Endodermal cell (in vitro differentiated cells): ENCODE measurements at regions not wholly inside any gene's neighbourhood (a gene's known extent, or its start where the extent isn't known, plus 50 kb on each side); places are given as distances from the start of the nearest gene placed in this dataset.

Source experiments
- DNase-seq: peaks from one replicate; pipeline ENCODE4 v3.0.0-alpha.2; 2017
- H3K27ac ChIP-seq: 2 replicates; pipeline ENCODE4 v1.5.1; 2013; ENCODE audit warnings: mild to moderate bottlenecking, low read depth, low read length, moderate library complexity
- H3K27me3 ChIP-seq: 2 replicates; pipeline ENCODE4 v1.6.1; 2013; ENCODE audit warnings: mild to moderate bottlenecking, low read length, moderate library complexity; ENCODE audit not compliant: insufficient read depth, control insufficient read depth, poor library complexity, severe bottlenecking
- H3K36me3 ChIP-seq: 2 replicates; pipeline ENCODE4 v1.7.0; 2013; ENCODE audit warnings: mild to moderate bottlenecking, low read length, moderate library complexity; ENCODE audit not compliant: control insufficient read depth, insufficient read depth
- H3K4me1 ChIP-seq: one replicate; pipeline ENCODE4 v1.7.0; 2013; ENCODE audit warnings: low read length; ENCODE audit not compliant: control insufficient read depth, insufficient read depth
- H3K4me3 ChIP-seq: 2 replicates; pipeline ENCODE4 v1.5.1; 2013; ENCODE audit warnings: mild to moderate bottlenecking, low read length, moderate library complexity
- H3K9ac ChIP-seq: 2 replicates; pipeline ENCODE4 v1.6.1; 2013; ENCODE audit warnings: mild to moderate bottlenecking, low read length, moderate library complexity; ENCODE audit not compliant: poor library complexity, severe bottlenecking; ENCODE audit errors: extremely low read depth
- H3K9me3 ChIP-seq: 2 replicates; pipeline ENCODE4 v1.6.1; 2013; ENCODE audit warnings: mild to moderate bottlenecking, low read length, moderate library complexity; ENCODE audit not compliant: control insufficient read depth
- H3K27ac Mint-ChIP-seq: 2 replicates; pipeline ENCODE4 v1.8.0; 2020; ENCODE audit warnings: mixed read lengths
- H3K27me3 Mint-ChIP-seq: 2 replicates; pipeline ENCODE4 v1.8.0; 2021; ENCODE audit warnings: mild to moderate bottlenecking, mixed read lengths; ENCODE audit not compliant: insufficient read depth
- H3K36me3 Mint-ChIP-seq: 2 replicates; pipeline ENCODE4 v1.8.0; 2020; ENCODE audit warnings: low read depth, mixed read lengths
- H3K4me1 Mint-ChIP-seq: 2 replicates; pipeline ENCODE4 v1.8.0; 2020; ENCODE audit warnings: mixed read lengths
- H3K4me3 Mint-ChIP-seq: 2 replicates; pipeline ENCODE4 v1.8.0; 2020; ENCODE audit warnings: mild to moderate bottlenecking, moderate library complexity, mixed read lengths
- H3K9me3 Mint-ChIP-seq: 2 replicates; pipeline ENCODE4 v1.8.0; 2020; ENCODE audit warnings: mild to moderate bottlenecking, mixed read lengths
- WGBS, 2 experiments: methylation state at CpG; one replicate each; pipeline versions ENCODE4 v1.1.5 to v1.1.7; 2013; ENCODE audit warnings: missing lambda C conversion rate in 2 of 2, mixed read lengths in 1 of 2; ENCODE audit not compliant: insufficient coverage in 1 of 2, insufficient read length in 1 of 2; 5-methylcytosine and 5-hydroxymethylcytosine counted together
- TF ChIP-seq, protein P1 (sequence below): fragments of 200-600 bp; sonication (generic); conservative IDR thresholded peaks from 2 replicates; pipeline ENCODE4 v1.5.0; 2021; ENCODE audit warnings: antibody characterized with exemption, mild to moderate bottlenecking

DNA sequence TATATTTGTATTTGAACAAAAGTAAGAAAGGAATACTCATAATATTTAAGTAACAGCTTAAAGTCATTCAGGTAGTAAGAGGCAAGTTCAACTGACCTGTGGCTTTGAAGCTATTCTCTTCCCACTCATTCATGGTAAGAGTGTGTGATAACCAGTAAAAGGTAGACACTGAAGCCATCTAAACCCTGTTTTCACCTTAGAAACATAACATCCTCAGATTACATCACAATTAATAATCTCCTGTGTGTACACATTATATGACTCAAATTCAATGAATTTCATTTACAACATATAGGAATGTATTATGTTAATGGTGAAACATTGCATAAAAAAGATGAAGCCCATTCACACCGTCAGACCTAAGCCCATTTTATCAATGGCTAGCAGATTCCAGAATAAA lies 364.8 kb upstream of the SNX7 start:
- H3K27ac ChIP-seq: no peak overlapping the region
- H3K4me3 ChIP-seq: no peak overlapping the region
- Mint-ChIP-seq H3K4me3 (no peak overlapping the region), H3K27me3 (no peaks in the 10 kb centered on the region), H3K36me3 (peaks cover 2% of the 10 kb centered on the region), H3K4me1 (peaks cover 6% of the 10 kb centered on the region), H3K9me3 (peaks cover 2% of the 10 kb centered on the region), H3K27ac (no peak overlapping the region)
- no peak for DNase-seq
- H3K27me3 ChIP-seq: no peaks in the 10 kb centered on the region
- H3K4me1 ChIP-seq: no peaks in the 10 kb centered on the region
- WGBS, 2 experiments: 91% methylated on average over 1 of the region's 1 CpG; no CpG with 5 or more reads in 1 of the 2 experiments
- H3K36me3 ChIP-seq: no peaks in the 10 kb centered on the region
- H3K9ac ChIP-seq: no peak overlapping the region
- no peaks in the 10 kb centered on the region for H3K9me3 ChIP-seq
- TF ChIP-seq, protein P1, sequence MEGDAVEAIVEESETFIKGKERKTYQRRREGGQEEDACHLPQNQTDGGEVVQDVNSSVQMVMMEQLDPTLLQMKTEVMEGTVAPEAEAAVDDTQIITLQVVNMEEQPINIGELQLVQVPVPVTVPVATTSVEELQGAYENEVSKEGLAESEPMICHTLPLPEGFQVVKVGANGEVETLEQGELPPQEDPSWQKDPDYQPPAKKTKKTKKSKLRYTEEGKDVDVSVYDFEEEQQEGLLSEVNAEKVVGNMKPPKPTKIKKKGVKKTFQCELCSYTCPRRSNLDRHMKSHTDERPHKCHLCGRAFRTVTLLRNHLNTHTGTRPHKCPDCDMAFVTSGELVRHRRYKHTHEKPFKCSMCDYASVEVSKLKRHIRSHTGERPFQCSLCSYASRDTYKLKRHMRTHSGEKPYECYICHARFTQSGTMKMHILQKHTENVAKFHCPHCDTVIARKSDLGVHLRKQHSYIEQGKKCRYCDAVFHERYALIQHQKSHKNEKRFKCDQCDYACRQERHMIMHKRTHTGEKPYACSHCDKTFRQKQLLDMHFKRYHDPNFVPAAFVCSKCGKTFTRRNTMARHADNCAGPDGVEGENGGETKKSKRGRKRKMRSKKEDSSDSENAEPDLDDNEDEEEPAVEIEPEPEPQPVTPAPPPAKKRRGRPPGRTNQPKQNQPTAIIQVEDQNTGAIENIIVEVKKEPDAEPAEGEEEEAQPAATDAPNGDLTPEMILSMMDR: no peak

DNA sequence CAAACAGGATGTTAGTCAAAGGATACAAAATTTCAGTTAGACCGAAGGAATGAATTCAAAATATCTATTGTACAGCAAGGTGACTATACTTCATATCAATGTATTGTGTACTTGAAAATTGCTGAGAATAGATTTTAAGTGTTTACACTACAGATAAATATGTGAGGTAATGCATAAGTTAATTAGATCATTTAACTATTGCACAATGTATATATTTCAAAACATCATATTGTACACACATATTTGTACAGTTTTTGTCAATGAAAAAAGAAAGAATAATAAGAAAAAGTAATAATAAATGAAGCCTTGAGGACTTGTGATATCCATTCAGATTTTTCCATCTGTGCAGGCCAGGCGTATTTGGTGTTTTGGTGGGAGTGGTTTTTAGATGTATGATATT lies 367.4 kb upstream of the SNX7 start:
- DNase-seq: no peak
- Mint-ChIP-seq H3K27ac (no peak overlapping the region), H3K4me3 (no peak overlapping the region), H3K4me1 (peaks cover 5% of the 10 kb centered on the region), H3K9me3 (no peaks in the 10 kb centered on the region), H3K36me3 (no peaks in the 10 kb centered on the region), H3K27me3 (no peaks in the 10 kb centered on the region)
- Histone ChIP-seq H3K36me3 (no peaks in the 10 kb centered on the region), H3K27me3 (no peaks in the 10 kb centered on the region), H3K4me1 (no peaks in the 10 kb centered on the region), H3K27ac (no peak overlapping the region), H3K9me3 (no peaks in the 10 kb centered on the region), H3K9ac (no peak overlapping the region), H3K4me3 (no peak overlapping the region)
- 86% methylated on average over 2 of the region's 2 CpGs; no CpG with 5 or more reads in 1 of the 2 experiments for WGBS, 2 experiments
- TF ChIP-seq, protein P1: no peak

GRCh38 chr1:98292994-98293393 lies 368.5 kb upstream of the SNX7 start:
- Mint-ChIP-seq H3K4me3 (no peak overlapping the region), H3K27ac (no peak overlapping the region), H3K36me3 (no peaks in the 10 kb centered on the region), H3K4me1 (peaks cover 5% of the 10 kb centered on the region), H3K27me3 (no peaks in the 10 kb centered on the region), H3K9me3 (no peaks in the 10 kb centered on the region)
- Histone ChIP-seq H3K9me3 (no peaks in the 10 kb centered on the region), H3K4me1 (no peaks in the 10 kb centered on the region), H3K4me3 (no peak overlapping the region), H3K27ac (no peak overlapping the region), H3K9ac (no peak overlapping the region), H3K36me3 (no peaks in the 10 kb centered on the region), H3K27me3 (no peaks in the 10 kb centered on the region)
- DNase-seq: no peak
- TF ChIP-seq, protein P1: no peak
